ENCODE measurements at regions not wholly inside any gene's neighbourhood (a gene's known extent, or its start where the extent isn't known, plus 50 kb on each side); places are given as distances from the start of the nearest gene placed in this dataset.
A peak's percentile ranks its signal among the peaks of the same experiment; 100 is the strongest.

GRCh38 chr1:226816576-226816975 is 53.8 kb upstream of the PSEN2 start:
- H3K9me2 ChIP-seq (replicated peaks; ENCODE audit: low read length) = no peaks in the 10 kb centered on the region
- H3K4me3 ChIP-seq (ENCODE audit: low read length) = no peak overlapping the region
- peaks cover 47% of the 10 kb centered on the region for H3K4me1 ChIP-seq (ENCODE audit: insufficient read depth, low read length)
- H3F3A ChIP-seq (ENCODE audit: low read length, unreplicated experiment) = peaks cover 19% of the 10 kb centered on the region
- no TSS peak for BruUV-seq (replicated peaks)
- no peaks in the 10 kb centered on the region for H3K79me2 ChIP-seq (ENCODE audit: low read length)
- intact Hi-C loops (cut with micrococcal nuclease) = no loop called here
- H3K9ac ChIP-seq (ENCODE audit: low read length) = peak overlapping the region; percentile 14; the same call in 1 of the 2 replicates
- H3K27me3 ChIP-seq (ENCODE audit: low read length) = no peaks in the 10 kb centered on the region
- peak overlapping the region; percentile 90 for H3K27ac ChIP-seq (ENCODE audit: low read length)
- H4K20me1 ChIP-seq (ENCODE audit: low read length) = no peaks in the 10 kb centered on the region
- POLR2A ChIA-PET (ENCODE audit: unreplicated experiment) = no interaction called here
- TF ChIP-seq EZH2 (IDR thresholded peaks at IDR 0.05; ENCODE audit: low read length, unreplicated experiment) (no peak), CTCF (conservative IDR thresholded peaks at IDR 0.05; ENCODE audit: low read depth, low read length) (no peak), EZH2phosphoT487 (IDR thresholded peaks at IDR 0.05; ENCODE audit: borderline replicate concordance, low read length) (no peak)
- H3K9me3 ChIP-seq (ENCODE audit: low read length) = no peaks in the 10 kb centered on the region
- no peak for ATAC-seq
- no peaks in the 10 kb centered on the region for H3K36me3 ChIP-seq (ENCODE audit: low read depth, low read length)
- peak; percentile 93 for DNase-seq
- H3K4me2 ChIP-seq (ENCODE audit: low read length) = peak overlapping the region; percentile 58
- peak overlapping the region; percentile 10; the same call in 1 of the 2 replicates for H2AFZ ChIP-seq (ENCODE audit: low read length)
- CTCF ChIA-PET = interaction anchor here (1.4 kb wide), 1 partner anchor 37 kb away, joined by 3 read pairs; no protein-coding TSS in a partner anchor

GRCh38 chr1:226814751-226815537 is 55.5 kb upstream of the PSEN2 start:
- Histone ChIP-seq H3K36me3 (ENCODE audit: low read depth, low read length) (no peaks in the 10 kb centered on the region), H4K20me1 (ENCODE audit: low read length) (no peaks in the 10 kb centered on the region), H3K79me2 (ENCODE audit: low read length) (no peaks in the 10 kb centered on the region), H3K9me3 (ENCODE audit: low read length) (no peaks in the 10 kb centered on the region), H3K4me1 (ENCODE audit: insufficient read depth, low read length) (peaks cover 35% of the 10 kb centered on the region), H3K9me2 (replicated peaks; ENCODE audit: low read length) (no peaks in the 10 kb centered on the region), H3K27me3 (ENCODE audit: low read length) (no peaks in the 10 kb centered on the region), H3K4me2 (ENCODE audit: low read length) (peak overlapping the region; percentile 58), H3F3A (ENCODE audit: low read length, unreplicated experiment) (peaks cover 19% of the 10 kb centered on the region), H3K27ac (ENCODE audit: low read length) (peak overlapping the region; percentile 90), H3K4me3 (ENCODE audit: low read length) (peak overlapping the region; percentile 8; the same call in 1 of the 2 replicates), H3K9ac (ENCODE audit: low read length) (peak overlapping the region; percentile 68), H2AFZ (ENCODE audit: low read length) (0 out of 2 replicates have a peak overlapping the region, but pooled peaks have one; percentile 6)
- ATAC-seq (peak; percentile 97), DNase-seq (peak; percentile 100)
- TF ChIP-seq EZH2phosphoT487 (IDR thresholded peaks at IDR 0.05; ENCODE audit: borderline replicate concordance, low read length) (no peak), EZH2 (IDR thresholded peaks at IDR 0.05; ENCODE audit: low read length, unreplicated experiment) (no peak), CTCF (conservative IDR thresholded peaks at IDR 0.05; ENCODE audit: low read depth, low read length) (no peak)
- ChIA-PET POLR2A (ENCODE audit: unreplicated experiment) (interaction anchor here (0.5 to 1.1 kb wide), 10 partner anchors 15 to 1592 kb away, joined by 3 to 11 read pairs (median 4); partner anchors contain the start of gene TRIM11), CTCF (interaction anchor here (0.5 to 2.2 kb wide), 10 partner anchors 11 to 625 kb away, joined by 3 to 21 read pairs (median 5); no protein-coding TSS in a partner anchor)
- BruUV-seq (replicated peaks) = TSS peak; percentile 97
- intact Hi-C loops (cut with micrococcal nuclease) = loop anchor here (1.0 kb wide), 2 partner anchors 31 to 76 kb away; partner anchors contain the start of gene ITPKB
